ENCODE measurements at regions not wholly inside any gene's neighbourhood (a gene's known extent, or its start where the extent isn't known, plus 50 kb on each side); places are given as distances from the start of the nearest gene placed in this dataset.

DNA sequence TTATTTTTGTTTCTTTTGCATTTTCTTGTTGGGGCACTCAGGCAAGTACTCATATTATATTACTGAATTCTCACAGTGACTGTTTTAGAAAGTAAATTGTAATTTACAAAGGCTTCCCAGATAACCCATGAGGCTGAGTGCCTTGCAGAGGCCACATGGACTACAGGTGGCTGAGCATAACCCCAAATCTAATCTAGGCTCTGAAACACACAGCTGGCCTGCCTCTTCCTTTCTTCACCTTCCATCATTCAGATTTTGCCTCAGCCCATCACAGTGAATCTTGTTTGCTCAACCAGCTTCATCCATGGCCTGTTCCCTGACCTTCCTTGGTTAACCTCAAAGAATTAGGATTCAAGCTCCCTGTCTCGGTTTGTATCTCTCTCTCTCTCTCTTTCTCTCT, 78.5 kb upstream of the PRDM11 start:
- BruUV-seq (replicated peaks), result no TSS peak
- Histone ChIP-seq H3K9ac (replicated peaks; ENCODE audit: extremely low read depth, insufficient read depth, low read length) (no peak overlapping the region), H3K4me2 (ENCODE audit: insufficient read depth, low read length) (no peak overlapping the region), H3K79me2 (ENCODE audit: control insufficient read depth, insufficient read depth, low read length) (no peaks in the 10 kb centered on the region), H3K4me3 (replicated peaks in 1 of 3; ENCODE audit: insufficient read depth in 1 of 3, low read depth in 1 of 3, low read length in 3 of 3) (no peak overlapping the region), H3K9me3 (replicated peaks; ENCODE audit: control insufficient read depth, insufficient read depth, low read length) (no peaks in the 10 kb centered on the region), H3K27me3 (ENCODE audit: control insufficient read depth in 2 of 2, insufficient read depth in 2 of 2, low read length in 2 of 2) (peaks cover 0 to 4% of the 10 kb centered on the region in 2 experiments), H3K27ac (ENCODE audit: insufficient read depth, low read depth, low read length) (no peak overlapping the region), H3K4me1 (ENCODE audit: control insufficient read depth, extremely low read depth, insufficient read depth, low read length) (no peaks in the 10 kb centered on the region), H2AFZ (ENCODE audit: low read depth, low read length) (no peak overlapping the region), H3K9me1 (replicated peaks; ENCODE audit: control insufficient read depth, extremely low read depth, insufficient read depth, low read length) (no peaks in the 10 kb centered on the region), H4K20me1 (replicated peaks; ENCODE audit: control insufficient read depth, extremely low read depth, insufficient read depth, low read length) (no peaks in the 10 kb centered on the region), H3K36me3 (ENCODE audit: control insufficient read depth in 2 of 2, extremely low read depth in 1 of 2, insufficient read depth in 2 of 2, low read length in 2 of 2) (no peaks in the 10 kb centered on the region)
- ChIA-PET CTCF (interaction anchor here (0.6 to 2.6 kb wide), 3 partner anchors 35 to 714 kb away, joined by 3 to 14 read pairs (median 3); no protein-coding TSS in a partner anchor), POLR2A (no interaction called here)
- TF ChIP-seq POLR2A (IDR thresholded peaks at IDR 0.05; ENCODE audit: low read depth, low read length) (no peak), POLR2AphosphoS5 (IDR thresholded peaks at IDR 0.05; ENCODE audit: insufficient read depth, low read depth, low read length) (no peak), MYC (IDR thresholded peaks at IDR 0.05; ENCODE audit: low read depth, low read length) (no peak), GATA2 (IDR thresholded peaks at IDR 0.05; ENCODE audit: insufficient read depth, insufficient read length, low read depth, low read length) (no peak), JUN (IDR thresholded peaks at IDR 0.05; ENCODE audit: borderline replicate concordance, insufficient read depth, insufficient read length, low read depth) (no peak), FOS (IDR thresholded peaks at IDR 0.05; ENCODE audit: borderline replicate concordance, insufficient read depth, low read length) (no peak), EZH2 (IDR thresholded peaks at IDR 0.05; ENCODE audit: borderline replicate concordance, low read depth, low read length, severe bottlenecking) (no peak)
- TF ChIP-seq, protein P1, sequence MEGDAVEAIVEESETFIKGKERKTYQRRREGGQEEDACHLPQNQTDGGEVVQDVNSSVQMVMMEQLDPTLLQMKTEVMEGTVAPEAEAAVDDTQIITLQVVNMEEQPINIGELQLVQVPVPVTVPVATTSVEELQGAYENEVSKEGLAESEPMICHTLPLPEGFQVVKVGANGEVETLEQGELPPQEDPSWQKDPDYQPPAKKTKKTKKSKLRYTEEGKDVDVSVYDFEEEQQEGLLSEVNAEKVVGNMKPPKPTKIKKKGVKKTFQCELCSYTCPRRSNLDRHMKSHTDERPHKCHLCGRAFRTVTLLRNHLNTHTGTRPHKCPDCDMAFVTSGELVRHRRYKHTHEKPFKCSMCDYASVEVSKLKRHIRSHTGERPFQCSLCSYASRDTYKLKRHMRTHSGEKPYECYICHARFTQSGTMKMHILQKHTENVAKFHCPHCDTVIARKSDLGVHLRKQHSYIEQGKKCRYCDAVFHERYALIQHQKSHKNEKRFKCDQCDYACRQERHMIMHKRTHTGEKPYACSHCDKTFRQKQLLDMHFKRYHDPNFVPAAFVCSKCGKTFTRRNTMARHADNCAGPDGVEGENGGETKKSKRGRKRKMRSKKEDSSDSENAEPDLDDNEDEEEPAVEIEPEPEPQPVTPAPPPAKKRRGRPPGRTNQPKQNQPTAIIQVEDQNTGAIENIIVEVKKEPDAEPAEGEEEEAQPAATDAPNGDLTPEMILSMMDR (IDR thresholded peaks at IDR 0.05; ENCODE audit: extremely low read depth in 1 of 2, insufficient read depth in 1 of 2, low read depth in 1 of 2, low read length in 2 of 2), result no peak
- TF ChIP-seq, protein P2, sequence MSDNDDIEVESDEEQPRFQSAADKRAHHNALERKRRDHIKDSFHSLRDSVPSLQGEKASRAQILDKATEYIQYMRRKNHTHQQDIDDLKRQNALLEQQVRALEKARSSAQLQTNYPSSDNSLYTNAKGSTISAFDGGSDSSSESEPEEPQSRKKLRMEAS (IDR thresholded peaks at IDR 0.05; ENCODE audit: insufficient read depth, insufficient read length), result no peak
- FAIRE-seq, result no peak
- intact Hi-C loops (cut with micrococcal nuclease), result no loop called here
- no peak for DNase-seq (ENCODE audit: low read depth, low spot score)
- dilution Hi-C loops (cut with MboI; ENCODE audit: extremely low pct_ligation_motif_present, low sequenced_read_pairs), result no loop called here
